HCT116 (cell line): ENCODE measurements at regions not wholly inside any gene's neighbourhood (a gene's known extent, or its start where the extent isn't known, plus 50 kb on each side); places are given as distances from the start of the nearest gene placed in this dataset.

ENCODE experiments used
- ATAC-seq: fragments of 200-7000 bp; cut with Tn5 transposase; 2 replicates; pipeline ENCODE4 v1.9.1; 2020; ENCODE audit warnings: mild to moderate bottlenecking, moderate library complexity
- BruUV-seq: library from RNA; stranded (reverse); fragments of 400-500 nt; replicated peaks from 2 replicates; lab custom pipeline; 2021; lab: Mats Ljungman, UMichigan
- CTCF ChIA-PET: fragments of 300-600 bp; sonication (Branson Sonifier 250); formaldehyde crosslinking; loops from one replicate; lab custom pipeline; 2021; ENCODE audit warnings: antibody characterized with exemption; lab: Charles Lee
- POLR2A ChIA-PET: fragments of 300-600, 350-600 bp; sonication (Branson Sonifier 250); formaldehyde crosslinking; loops from one replicate; lab custom pipeline; 2021; ENCODE audit warnings: antibody characterized with exemption; lab: Charles Lee
- RAD21 ChIA-PET, 2 experiments: fragments of 300-600 bp; sonication (Branson Sonifier 250); formaldehyde crosslinking; loops; one replicate each; lab custom pipeline; 2023; ENCODE audit warnings: low total read pairs in 2 of 2; ENCODE audit not compliant: uncharacterized antibody in 2 of 2, unreplicated experiment in 2 of 2, low non-redundant PET in 1 of 2; lab: Charles Lee
- DNase-seq: peaks from one replicate; pipeline ENCODE4 v3.0.0-alpha.2; 2010; ENCODE audit warnings: low read depth, low spot score
- H2AFZ ChIP-seq: fragments of 200-600 bp; shearing (Covaris generic), sonication (generic); 2 replicates; pipeline ENCODE4 v1.6.1; 2017; ENCODE audit warnings: low read depth, mixed run types, mixed read lengths, antibody characterized with exemption, low read length; ENCODE audit not compliant: poor library complexity, severe bottlenecking
- H3K27ac ChIP-seq: 2 replicates; pipeline ENCODE4 v1.5.1; 2012; ENCODE audit warnings: low read depth, low read length
- H3K27me3 ChIP-seq: fragments of 200-600 bp; sonication (generic); 2 replicates; pipeline ENCODE4 v1.6.1; 2016; ENCODE audit warnings: mixed run types, low read length, mixed read lengths; ENCODE audit not compliant: insufficient read depth
- H3K36me3 ChIP-seq, 2 experiments: fragments of 200-500 bp in 1 of 2; fragments of 200-600 bp in 1 of 2; sonication (Bioruptor generic) in 1 of 2; sonication (generic) in 1 of 2; 2 replicates each; pipeline versions ENCODE4 v1.5.1 to v1.6.1; 2014 to 2016; ENCODE audit warnings: low read length in 2 of 2, inconsistent platforms in 1 of 2, mixed read lengths in 1 of 2, mixed run types in 1 of 2; ENCODE audit not compliant: insufficient read depth in 2 of 2, control insufficient read depth in 1 of 2
- H3K4me1 ChIP-seq, 2 experiments: fragments of 200-600 bp in 1 of 2; sonication (generic) in 1 of 2; 2 replicates each; pipeline versions ENCODE4 v1.5.1 to v1.6.1; 2012 to 2017; ENCODE audit warnings: low read length in 2 of 2, inconsistent platforms in 1 of 2, mild to moderate bottlenecking in 1 of 2, mixed read lengths in 1 of 2, mixed run types in 1 of 2, moderate library complexity in 1 of 2; ENCODE audit not compliant: insufficient read depth in 2 of 2, control insufficient read depth in 1 of 2
- H3K4me2 ChIP-seq: fragments of 200-600 bp; sonication (generic); 2 replicates; pipeline ENCODE4 v1.6.1; 2017; ENCODE audit warnings: mixed run types, low read length, mixed read lengths
- H3K4me3 ChIP-seq, 2 experiments: fragments of 200-600 bp in 1 of 2; sonication (generic) in 1 of 2; replicated peaks in 1 of 2; 2 replicates each; pipeline ENCODE4 v1.5.1; 2011 to 2016; ENCODE audit warnings: low read length in 2 of 2, control low read depth in 1 of 2, low read depth in 1 of 2, mild to moderate bottlenecking in 1 of 2, mixed read lengths in 1 of 2, mixed run types in 1 of 2
- H3K79me2 ChIP-seq: fragments of 200-600 bp; sonication (generic); 2 replicates; pipeline ENCODE4 v1.6.1; 2017; ENCODE audit warnings: mild to moderate bottlenecking, mixed run types, low read length, moderate library complexity, mixed read lengths; ENCODE audit not compliant: insufficient read depth
- H3K9ac ChIP-seq: fragments of 200-600 bp; sonication (generic); 2 replicates; pipeline ENCODE4 v1.6.1; 2016; ENCODE audit warnings: low read length, mixed read lengths
- H3K9me2 ChIP-seq: fragments of 200-600 bp; sonication (generic), shearing (Covaris generic); 2 replicates; pipeline ENCODE4 v1.6.1; 2017; ENCODE audit warnings: mixed run types, mild to moderate bottlenecking, moderate library complexity; ENCODE audit not compliant: insufficient read depth
- H3K9me3 ChIP-seq, 2 experiments: fragments of 200-500 bp in 1 of 2; fragments of 200-600 bp in 1 of 2; sonication (Bioruptor generic) in 1 of 2; sonication (generic) in 1 of 2; 2 replicates each; pipeline ENCODE4 v1.6.1; 2014 to 2017; ENCODE audit warnings: low read length in 2 of 2, mixed read lengths in 2 of 2, inconsistent platforms in 1 of 2, low read depth in 1 of 2, mild to moderate bottlenecking in 1 of 2, mixed run types in 1 of 2, moderate library complexity in 1 of 2; ENCODE audit not compliant: control insufficient read depth in 1 of 2, insufficient read depth in 1 of 2
- H4K20me1 ChIP-seq: fragments of 200-600 bp; sonication (generic), shearing (Covaris generic); 2 replicates; pipeline ENCODE4 v1.6.1; 2017; ENCODE audit warnings: mixed run types, mild to moderate bottlenecking, moderate library complexity; ENCODE audit not compliant: insufficient read depth
- CEBPB ChIP-seq: IDR thresholded peaks from 2 replicates; pipeline ENCODE4 v1.6.1; 2012; ENCODE audit warnings: low read depth
- CTCF ChIP-seq, 3 experiments: fragments of 200-600 bp in 1 of 3; sonication (generic) in 1 of 3; IDR thresholded peaks in 2 of 3; conservative IDR thresholded peaks in 1 of 3; 2 replicates each; pipeline ENCODE4 v1.5.1; 2012 to 2017; ENCODE audit warnings: low read depth in 2 of 3, low read length in 2 of 3, antibody characterized with exemption in 1 of 3, borderline replicate concordance in 1 of 3, control low read depth in 1 of 3, mild to moderate bottlenecking in 1 of 3, mixed read lengths in 1 of 3, mixed run types in 1 of 3, moderate library complexity in 1 of 3; ENCODE audit not compliant: insufficient read depth in 1 of 3
- EGR1 ChIP-seq: IDR thresholded peaks from 2 replicates; pipeline ENCODE4 v1.6.1; 2012; ENCODE audit warnings: low read depth
- EZH2 ChIP-seq: fragments of 200-600 bp; sonication (generic); IDR thresholded peaks from 2 replicates; pipeline ENCODE4 v1.6.1; 2017; ENCODE audit warnings: antibody characterized with exemption, mixed run types
- EZH2phosphoT487 ChIP-seq: fragments of 200-600 bp; IDR thresholded peaks from 2 replicates; pipeline ENCODE4 v1.6.1; 2018; ENCODE audit warnings: antibody characterized with exemption, borderline replicate concordance
- POLR2A ChIP-seq: IDR thresholded peaks from 2 replicates; pipeline ENCODE4 v1.7.0; 2011; ENCODE audit warnings: borderline replicate concordance; ENCODE audit not compliant: insufficient read depth, insufficient read length; ENCODE audit errors: extremely low read depth
- POLR2AphosphoS5 ChIP-seq: IDR thresholded peaks from 2 replicates; pipeline ENCODE4 v1.6.1; 2011; ENCODE audit warnings: mild to moderate bottlenecking, low read depth, low read length, moderate library complexity
- TCF7L2 ChIP-seq: IDR thresholded peaks from 2 replicates; pipeline ENCODE4 v1.7.0; 2011; ENCODE audit warnings: borderline replicate concordance, inconsistent platforms; ENCODE audit not compliant: insufficient read depth, insufficient read length; ENCODE audit errors: extremely low read depth
- YY1 ChIP-seq: IDR thresholded peaks from 2 replicates; pipeline ENCODE4 v1.6.1; 2011; ENCODE audit warnings: low read length, low read depth, moderate library complexity, mild to moderate bottlenecking; ENCODE audit not compliant: insufficient replicate concordance; ENCODE audit errors: extremely low read depth
- ZFX ChIP-seq: fragments of 450-650 bp; IDR thresholded peaks from 2 replicates; pipeline ENCODE4 v1.6.1; 2017
- ZNF274 ChIP-seq: fragments of 200-500 bp; sonication (Bioruptor generic); IDR thresholded peaks from 2 replicates; pipeline ENCODE4 v1.6.1; 2014; ENCODE audit warnings: mild to moderate bottlenecking, low read depth, low read length, inconsistent platforms
- intact Hi-C: fragments of 100-400 bp; cut with micrococcal nuclease; formaldehyde crosslinking; loops from 2 replicates; pipeline ENCODE4 v1.10.0; 2022
- TF ChIP-seq, protein P1 (sequence below): IDR thresholded peaks from 2 replicates; pipeline ENCODE4 v1.6.1; 2012; ENCODE audit warnings: low read depth
- TF ChIP-seq, protein P2 (sequence below): IDR thresholded peaks from 2 replicates; pipeline ENCODE4 v1.6.1; 2011; ENCODE audit warnings: mild to moderate bottlenecking, low read length, moderate library complexity; ENCODE audit not compliant: insufficient replicate concordance; ENCODE audit errors: extremely low read depth

DNA sequence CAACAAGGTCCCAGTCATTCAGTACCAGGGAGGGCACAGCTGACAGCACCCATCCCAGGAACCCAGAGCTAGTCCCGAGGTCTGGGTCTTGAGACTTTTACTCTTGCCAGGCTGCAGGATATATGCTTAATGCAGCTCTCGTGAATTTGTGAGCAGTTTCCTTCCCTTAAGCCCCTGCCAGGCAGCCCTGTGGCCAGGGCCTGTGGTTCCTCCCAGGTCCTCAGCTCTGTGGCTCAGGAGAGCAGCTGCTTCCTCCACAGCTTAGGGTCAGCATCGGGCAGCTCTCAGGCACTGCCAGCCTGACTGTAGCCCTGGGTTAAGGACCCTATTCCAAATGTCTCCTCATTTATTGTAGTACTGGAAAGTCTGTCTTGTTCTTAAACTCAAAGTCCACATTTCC, 1384.8 kb downstream of the RPIA start (continued):
- TF ChIP-seq, protein P1, sequence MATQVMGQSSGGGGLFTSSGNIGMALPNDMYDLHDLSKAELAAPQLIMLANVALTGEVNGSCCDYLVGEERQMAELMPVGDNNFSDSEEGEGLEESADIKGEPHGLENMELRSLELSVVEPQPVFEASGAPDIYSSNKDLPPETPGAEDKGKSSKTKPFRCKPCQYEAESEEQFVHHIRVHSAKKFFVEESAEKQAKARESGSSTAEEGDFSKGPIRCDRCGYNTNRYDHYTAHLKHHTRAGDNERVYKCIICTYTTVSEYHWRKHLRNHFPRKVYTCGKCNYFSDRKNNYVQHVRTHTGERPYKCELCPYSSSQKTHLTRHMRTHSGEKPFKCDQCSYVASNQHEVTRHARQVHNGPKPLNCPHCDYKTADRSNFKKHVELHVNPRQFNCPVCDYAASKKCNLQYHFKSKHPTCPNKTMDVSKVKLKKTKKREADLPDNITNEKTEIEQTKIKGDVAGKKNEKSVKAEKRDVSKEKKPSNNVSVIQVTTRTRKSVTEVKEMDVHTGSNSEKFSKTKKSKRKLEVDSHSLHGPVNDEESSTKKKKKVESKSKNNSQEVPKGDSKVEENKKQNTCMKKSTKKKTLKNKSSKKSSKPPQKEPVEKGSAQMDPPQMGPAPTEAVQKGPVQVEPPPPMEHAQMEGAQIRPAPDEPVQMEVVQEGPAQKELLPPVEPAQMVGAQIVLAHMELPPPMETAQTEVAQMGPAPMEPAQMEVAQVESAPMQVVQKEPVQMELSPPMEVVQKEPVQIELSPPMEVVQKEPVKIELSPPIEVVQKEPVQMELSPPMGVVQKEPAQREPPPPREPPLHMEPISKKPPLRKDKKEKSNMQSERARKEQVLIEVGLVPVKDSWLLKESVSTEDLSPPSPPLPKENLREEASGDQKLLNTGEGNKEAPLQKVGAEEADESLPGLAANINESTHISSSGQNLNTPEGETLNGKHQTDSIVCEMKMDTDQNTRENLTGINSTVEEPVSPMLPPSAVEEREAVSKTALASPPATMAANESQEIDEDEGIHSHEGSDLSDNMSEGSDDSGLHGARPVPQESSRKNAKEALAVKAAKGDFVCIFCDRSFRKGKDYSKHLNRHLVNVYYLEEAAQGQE = no peak
- no peak for TF ChIP-seq POLR2A
- TF ChIP-seq, protein P2, sequence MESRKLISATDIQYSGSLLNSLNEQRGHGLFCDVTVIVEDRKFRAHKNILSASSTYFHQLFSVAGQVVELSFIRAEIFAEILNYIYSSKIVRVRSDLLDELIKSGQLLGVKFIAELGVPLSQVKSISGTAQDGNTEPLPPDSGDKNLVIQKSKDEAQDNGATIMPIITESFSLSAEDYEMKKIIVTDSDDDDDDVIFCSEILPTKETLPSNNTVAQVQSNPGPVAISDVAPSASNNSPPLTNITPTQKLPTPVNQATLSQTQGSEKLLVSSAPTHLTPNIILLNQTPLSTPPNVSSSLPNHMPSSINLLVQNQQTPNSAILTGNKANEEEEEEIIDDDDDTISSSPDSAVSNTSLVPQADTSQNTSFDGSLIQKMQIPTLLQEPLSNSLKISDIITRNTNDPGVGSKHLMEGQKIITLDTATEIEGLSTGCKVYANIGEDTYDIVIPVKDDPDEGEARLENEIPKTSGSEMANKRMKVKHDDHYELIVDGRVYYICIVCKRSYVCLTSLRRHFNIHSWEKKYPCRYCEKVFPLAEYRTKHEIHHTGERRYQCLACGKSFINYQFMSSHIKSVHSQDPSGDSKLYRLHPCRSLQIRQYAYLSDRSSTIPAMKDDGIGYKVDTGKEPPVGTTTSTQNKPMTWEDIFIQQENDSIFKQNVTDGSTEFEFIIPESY = no peak

DNA sequence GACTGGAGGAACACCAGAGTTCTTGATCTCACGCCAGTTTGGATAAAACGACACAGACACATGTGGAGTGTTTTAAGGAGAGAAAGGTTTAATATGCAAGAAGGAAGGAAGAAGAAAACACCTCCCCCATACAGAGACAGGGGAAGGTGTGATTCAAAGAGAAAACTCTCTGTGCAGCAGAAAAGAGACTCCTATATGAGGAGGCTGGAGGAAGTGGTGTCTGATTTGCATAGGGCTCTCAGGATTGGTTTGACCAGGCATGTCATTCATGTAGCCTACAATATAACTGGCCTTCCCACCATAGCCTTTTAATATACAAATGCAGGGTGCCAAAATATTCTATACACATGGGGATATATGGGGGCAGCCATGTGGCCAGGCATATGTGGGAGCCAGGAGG, 1386.5 kb downstream of the RPIA start:
- H3K4me3 ChIP-seq = no peak overlapping the region
- RAD21 ChIA-PET = no interaction called here
- CTCF ChIA-PET = no interaction called here
- no peaks in the 10 kb centered on the region for H3K27me3 ChIP-seq
- no peaks in the 10 kb centered on the region for H3K4me1 ChIP-seq
- H3K9me2 ChIP-seq = no peaks in the 10 kb centered on the region
- H3K9ac ChIP-seq = no peak overlapping the region
- no peak for DNase-seq
- BruUV-seq = no TSS peak
- H3K36me3 ChIP-seq = no peaks in the 10 kb centered on the region
- POLR2A ChIA-PET = no interaction called here
- no peaks in the 10 kb centered on the region for H3K9me3 ChIP-seq
- no peaks in the 10 kb centered on the region for H4K20me1 ChIP-seq
- H3K4me2 ChIP-seq = no peak overlapping the region
- no peak for ATAC-seq
- no peaks in the 10 kb centered on the region for H3K79me2 ChIP-seq
- intact Hi-C loops = no loop called here
- H2AFZ ChIP-seq = no peak overlapping the region
- H3K27ac ChIP-seq = no peak overlapping the region
- TF ChIP-seq TCF7L2 (no peak), CTCF (IDR thresholded peaks at IDR 0.05 in 2 of 3, conservative IDR thresholded peaks at IDR 0.05 in 1 of 3; ENCODE audit: borderline replicate concordance in 1 of 3, insufficient read depth in 1 of 3, low read depth in 2 of 3, low read length in 2 of 3) (no peak), EZH2phosphoT487 (no peak), POLR2AphosphoS5 (no peak), EGR1 (no peak), EZH2 (no peak), POLR2A (no peak), CEBPB (no peak), ZFX (no peak), YY1 (no peak), ZNF274 (no peak)
- TF ChIP-seq, protein P1 = no peak
